ENCODE measurements at regions not wholly inside any gene's neighbourhood (a gene's known extent, or its start where the extent isn't known, plus 50 kb on each side); places are given as distances from the start of the nearest gene placed in this dataset.
A peak's percentile ranks its signal among the peaks of the same experiment; 100 is the strongest.

DNA sequence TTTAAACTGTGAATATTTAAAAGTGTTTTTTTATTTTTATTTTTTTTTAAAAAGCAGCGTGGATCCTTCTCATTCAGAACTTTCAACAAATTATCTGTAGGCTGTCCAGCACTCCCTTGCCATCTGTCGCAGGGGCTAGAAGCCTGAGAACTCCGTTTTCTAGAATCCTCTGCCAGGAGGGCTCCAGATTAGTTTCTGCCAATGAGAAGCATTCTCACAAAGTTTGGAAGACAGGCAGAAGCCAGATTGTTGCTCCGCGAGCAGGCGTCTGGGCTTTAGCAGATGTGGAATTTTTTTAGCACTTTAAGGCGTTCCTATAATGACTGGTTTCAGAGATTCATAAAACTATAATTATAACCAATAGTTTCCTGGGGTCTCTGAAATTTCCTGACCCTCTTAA lies 220.9 kb upstream of the KIAA1217 start:
- Histone ChIP-seq H3K27ac (no peak overlapping the region), H3K4me3 (no peak overlapping the region), H3K27me3 (no peaks in the 10 kb centered on the region), H3K9me3 (no peaks in the 10 kb centered on the region), H3K36me3 (no peaks in the 10 kb centered on the region), H3K4me1 (no peaks in the 10 kb centered on the region)
- in situ Hi-C loops (cut with MboI; ENCODE audit: low sequenced_read_pairs in 4 of 4) = loop anchor here in 1 of 4 donors (25.0 kb wide), 1 partner anchor 574 kb away; no protein-coding TSS in a partner anchor
- intact Hi-C loops (cut with DNase I; ENCODE audit: low total_unique reads) = no loop called here
- DNase-seq = no peak
- no peak for ATAC-seq
- no peak for TF ChIP-seq POLR2A (IDR thresholded peaks at IDR 0.05)
- TF ChIP-seq, protein P1, sequence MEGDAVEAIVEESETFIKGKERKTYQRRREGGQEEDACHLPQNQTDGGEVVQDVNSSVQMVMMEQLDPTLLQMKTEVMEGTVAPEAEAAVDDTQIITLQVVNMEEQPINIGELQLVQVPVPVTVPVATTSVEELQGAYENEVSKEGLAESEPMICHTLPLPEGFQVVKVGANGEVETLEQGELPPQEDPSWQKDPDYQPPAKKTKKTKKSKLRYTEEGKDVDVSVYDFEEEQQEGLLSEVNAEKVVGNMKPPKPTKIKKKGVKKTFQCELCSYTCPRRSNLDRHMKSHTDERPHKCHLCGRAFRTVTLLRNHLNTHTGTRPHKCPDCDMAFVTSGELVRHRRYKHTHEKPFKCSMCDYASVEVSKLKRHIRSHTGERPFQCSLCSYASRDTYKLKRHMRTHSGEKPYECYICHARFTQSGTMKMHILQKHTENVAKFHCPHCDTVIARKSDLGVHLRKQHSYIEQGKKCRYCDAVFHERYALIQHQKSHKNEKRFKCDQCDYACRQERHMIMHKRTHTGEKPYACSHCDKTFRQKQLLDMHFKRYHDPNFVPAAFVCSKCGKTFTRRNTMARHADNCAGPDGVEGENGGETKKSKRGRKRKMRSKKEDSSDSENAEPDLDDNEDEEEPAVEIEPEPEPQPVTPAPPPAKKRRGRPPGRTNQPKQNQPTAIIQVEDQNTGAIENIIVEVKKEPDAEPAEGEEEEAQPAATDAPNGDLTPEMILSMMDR (IDR thresholded peaks at IDR 0.05 in 4 of 5, conservative IDR thresholded peaks at IDR 0.05 in 1 of 5) = no peak

DNA sequence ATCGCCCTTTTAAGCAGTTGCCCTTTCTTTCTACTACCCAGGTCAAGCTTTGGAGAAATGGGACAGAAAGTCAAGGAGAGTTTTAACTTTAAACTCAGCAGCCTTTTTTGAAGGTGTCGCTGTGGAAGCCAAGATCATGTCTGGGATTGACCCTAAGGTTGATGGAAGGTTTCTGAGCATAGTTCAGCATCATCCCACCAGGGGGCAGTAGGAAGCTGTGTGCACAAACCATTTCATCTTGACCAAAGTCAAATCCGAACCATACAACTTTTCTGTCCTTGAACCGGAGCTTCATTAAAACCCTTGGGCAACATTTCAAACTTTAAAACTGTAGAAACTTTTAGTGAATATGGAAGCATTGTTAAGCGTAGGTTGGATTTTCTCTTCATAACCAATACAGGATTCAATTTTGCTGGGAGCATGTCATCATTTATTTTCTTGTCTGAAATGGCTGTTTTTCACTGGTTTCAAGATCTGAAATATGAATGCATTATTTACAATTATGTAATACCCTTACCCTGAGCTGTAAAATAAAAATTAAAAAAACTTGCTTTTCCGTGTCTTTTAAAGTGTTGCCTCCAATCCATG lies 214.4 kb upstream of the KIAA1217 start:
- H3K4me3 ChIP-seq = no peak overlapping the region
- H3K36me3 ChIP-seq = no peaks in the 10 kb centered on the region
- no peak overlapping the region for H3K27ac ChIP-seq
- in situ Hi-C loops (cut with MboI; ENCODE audit: low sequenced_read_pairs in 4 of 4) (loop anchor here (5.0 to 25.0 kb wide), 4 partner anchors 198 to 568 kb away; no protein-coding TSS in a partner anchor), intact Hi-C loops (cut with DNase I; ENCODE audit: low total_unique reads) (loop anchor here (1.0 to 5.0 kb wide), 5 partner anchors 123 to 562 kb away; no protein-coding TSS in a partner anchor)
- no peaks in the 10 kb centered on the region for H3K9me3 ChIP-seq
- TF ChIP-seq, protein P1 (IDR thresholded peaks at IDR 0.05 in 4 of 5, conservative IDR thresholded peaks at IDR 0.05 in 1 of 5) = peak; percentile 93 to 96 (median 94)
- TF ChIP-seq POLR2A (IDR thresholded peaks at IDR 0.05) = no peak
- no peaks in the 10 kb centered on the region for H3K27me3 ChIP-seq
- peak; percentile 26 to 62 for DNase-seq
- peak; percentile 89 for ATAC-seq
- H3K4me1 ChIP-seq = peaks cover 6 to 11% of the 10 kb centered on the region in 2 donors

DNA sequence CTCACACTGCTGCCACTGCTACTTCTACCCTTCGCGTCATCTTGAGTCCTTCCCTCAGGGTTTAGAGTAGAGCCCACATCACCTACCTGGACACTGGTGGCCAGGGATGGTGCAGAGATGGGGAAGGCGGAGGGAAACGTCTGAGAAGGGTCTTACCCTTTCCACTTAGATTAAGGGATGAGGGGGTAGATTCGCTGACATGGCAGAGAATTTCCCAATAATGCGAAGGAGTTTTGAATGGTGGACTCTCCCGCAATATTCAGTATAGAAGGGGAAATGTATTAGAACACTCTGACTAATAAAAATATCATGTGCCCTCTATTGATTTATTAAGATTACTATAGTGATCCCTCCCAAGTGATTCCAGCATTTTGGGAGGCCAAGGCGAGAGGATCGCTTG lies 209.5 kb upstream of the KIAA1217 start:
- no peak for ATAC-seq
- in situ Hi-C loops (cut with MboI; ENCODE audit: low sequenced_read_pairs in 4 of 4) = loop anchor here (5.0 to 25.0 kb wide), 4 partner anchors 193 to 563 kb away; no protein-coding TSS in a partner anchor

DNA sequence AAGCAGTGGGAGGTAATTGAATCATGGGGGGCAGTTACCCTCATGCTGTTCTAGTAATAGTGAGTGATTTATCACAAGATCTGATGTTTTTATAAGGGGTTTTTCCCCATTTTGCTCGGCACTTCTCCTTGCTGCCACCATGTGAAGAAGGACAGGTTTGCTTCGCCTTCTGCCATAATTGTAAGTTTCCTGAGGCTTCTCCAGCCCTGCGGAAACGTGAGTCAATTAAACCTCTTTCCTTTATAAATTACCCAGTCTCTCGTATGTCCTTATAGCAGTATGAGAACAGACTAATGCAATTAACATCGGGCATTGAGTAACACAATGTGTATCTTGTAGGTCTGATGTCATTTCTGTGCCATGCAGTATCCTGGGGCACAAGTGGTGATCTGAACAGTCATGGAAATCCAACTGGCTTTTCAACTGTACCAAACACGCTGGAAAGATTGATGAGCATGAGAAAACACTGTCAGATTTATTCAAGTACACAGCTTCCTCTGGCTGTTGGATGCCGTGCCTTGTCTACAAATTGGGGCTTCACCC lies 208.6 kb upstream of the KIAA1217 start:
- Histone ChIP-seq H3K4me1 (peaks cover 0 to under 1% of the 10 kb centered on the region in 2 donors), H3K9me3 (no peaks in the 10 kb centered on the region), H3K4me3 (no peak overlapping the region), H3K36me3 (no peaks in the 10 kb centered on the region), H3K27me3 (no peaks in the 10 kb centered on the region), H3K27ac (no peak overlapping the region)
- in situ Hi-C loops (cut with MboI; ENCODE audit: low sequenced_read_pairs in 4 of 4) (loop anchor here in 2 of 4 donors (10.0 to 25.0 kb wide), 2 partner anchors 362 to 524 kb away; no protein-coding TSS in a partner anchor), intact Hi-C loops (cut with DNase I; ENCODE audit: low total_unique reads) (no loop called here)
- DNase-seq (no peak), ATAC-seq (no peak)
- TF ChIP-seq, protein P1 (IDR thresholded peaks at IDR 0.05 in 4 of 5, conservative IDR thresholded peaks at IDR 0.05 in 1 of 5) = no peak
- no peak for TF ChIP-seq POLR2A (IDR thresholded peaks at IDR 0.05)

More for the DNA sequence above, 209.5 kb upstream of the KIAA1217 start:
- no peak overlapping the region for H3K4me3 ChIP-seq
- H3K4me1 ChIP-seq = peaks cover 6 to 10% of the 10 kb centered on the region in 2 donors
- no peaks in the 10 kb centered on the region for H3K9me3 ChIP-seq
- H3K27ac ChIP-seq = no peak overlapping the region
- no peaks in the 10 kb centered on the region for H3K36me3 ChIP-seq
- TF ChIP-seq, protein P1 (IDR thresholded peaks at IDR 0.05 in 4 of 5, conservative IDR thresholded peaks at IDR 0.05 in 1 of 5) = no peak
- TF ChIP-seq POLR2A (IDR thresholded peaks at IDR 0.05) = no peak
- DNase-seq = no peak
- no peaks in the 10 kb centered on the region for H3K27me3 ChIP-seq
- intact Hi-C loops (cut with DNase I; ENCODE audit: low total_unique reads) = no loop called here

Measured in gastrocnemius medialis (tissue), 4 donors.